ENCODE measurements at regions not wholly inside any gene's neighbourhood (a gene's known extent, or its start where the extent isn't known, plus 50 kb on each side); places are given as distances from the start of the nearest gene placed in this dataset.

DNA sequence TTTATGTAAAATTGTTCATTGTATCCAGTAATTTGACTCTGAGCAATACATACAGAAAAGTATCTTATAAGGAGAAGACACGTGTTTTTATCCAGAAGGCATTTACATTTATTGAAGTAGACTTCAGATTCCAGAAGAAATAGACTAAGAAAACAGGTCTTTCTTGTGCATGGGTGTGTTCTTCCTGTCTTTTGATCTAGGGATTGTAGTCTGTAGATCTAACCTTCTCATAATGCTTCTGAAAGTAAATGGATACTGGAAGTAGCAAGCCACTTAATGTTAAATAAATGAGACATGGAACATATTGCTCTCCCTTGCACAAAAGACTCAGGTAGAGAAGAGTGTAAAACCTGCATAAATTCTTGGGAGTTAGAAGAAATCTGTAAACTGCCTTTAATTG lies 853.2 kb upstream of the B3GALT2 start:
- Histone ChIP-seq H3K27me3 (ENCODE audit: insufficient read depth, poor library complexity, severe bottlenecking) (no peaks in the 10 kb centered on the region), H3K27ac (ENCODE audit: poor library complexity, severe bottlenecking) (no peak overlapping the region), H3K4me3 (ENCODE audit: severe bottlenecking) (no peak overlapping the region), H3K36me3 (ENCODE audit: low read depth) (no peaks in the 10 kb centered on the region), H3K4me1 (ENCODE audit: insufficient read depth, poor library complexity, severe bottlenecking) (peaks cover 3% of the 10 kb centered on the region), H3K9me3 (ENCODE audit: severe bottlenecking) (no peaks in the 10 kb centered on the region)
- TF ChIP-seq CTCF (IDR thresholded peaks at IDR 0.05; ENCODE audit: poor library complexity, severe bottlenecking), result no peak
- no peak for DNase-seq (ENCODE audit: low spot score)
- ATAC-seq (ENCODE audit: low read depth), result no peak

DNA sequence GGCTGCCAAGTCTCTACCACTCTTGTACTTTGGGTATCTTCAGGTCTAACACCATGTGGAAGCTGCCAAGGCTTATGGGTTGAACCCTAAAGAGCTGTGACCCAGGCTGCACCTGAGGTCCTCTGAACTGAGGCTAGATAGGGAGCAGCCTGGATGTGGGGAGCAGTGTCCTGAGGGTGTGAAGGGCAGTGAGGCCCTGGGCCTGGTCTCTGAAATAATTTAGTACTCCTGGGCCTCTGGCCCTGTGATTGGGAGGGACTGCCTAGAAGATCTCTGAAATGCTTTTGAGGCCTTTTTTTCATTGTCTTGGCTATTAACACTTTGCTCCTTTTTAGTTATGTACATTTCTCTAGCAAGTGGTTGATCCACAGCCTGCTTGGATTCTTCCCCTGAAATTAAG lies 847.2 kb upstream of the B3GALT2 start:
- Histone ChIP-seq H3K4me3 (ENCODE audit: severe bottlenecking) (no peak overlapping the region), H3K27ac (ENCODE audit: poor library complexity, severe bottlenecking) (no peak overlapping the region), H3K27me3 (ENCODE audit: insufficient read depth, poor library complexity, severe bottlenecking) (no peaks in the 10 kb centered on the region), H3K9me3 (ENCODE audit: severe bottlenecking) (no peaks in the 10 kb centered on the region), H3K4me1 (ENCODE audit: insufficient read depth, poor library complexity, severe bottlenecking) (no peaks in the 10 kb centered on the region), H3K36me3 (ENCODE audit: low read depth) (no peaks in the 10 kb centered on the region)
- no peak for DNase-seq (ENCODE audit: low spot score)
- TF ChIP-seq CTCF (IDR thresholded peaks at IDR 0.05; ENCODE audit: poor library complexity, severe bottlenecking), result no peak
- no peak for ATAC-seq (ENCODE audit: low read depth)

GRCh38 chr1:194028002-194028401 lies 841.6 kb upstream of the B3GALT2 start:
- TF ChIP-seq CTCF (IDR thresholded peaks at IDR 0.05; ENCODE audit: poor library complexity, severe bottlenecking), result no peak
- no peak for ATAC-seq (ENCODE audit: low read depth)

GRCh38 chr1:194026422-194026821 lies 840.0 kb upstream of the B3GALT2 start:
- 0 out of 2 replicates have a peak, but pooled peaks cover 2% of the 10 kb centered on the region for H3K36me3 ChIP-seq (ENCODE audit: low read depth)
- peaks cover 10% of the 10 kb centered on the region for H3K4me1 ChIP-seq (ENCODE audit: insufficient read depth, poor library complexity, severe bottlenecking)
- DNase-seq (ENCODE audit: low spot score), result no peak
- no peak for TF ChIP-seq CTCF (IDR thresholded peaks at IDR 0.05; ENCODE audit: poor library complexity, severe bottlenecking)
- H3K4me3 ChIP-seq (ENCODE audit: severe bottlenecking), result no peak overlapping the region
- no peak for ATAC-seq (ENCODE audit: low read depth)
- no peak overlapping the region for H3K27ac ChIP-seq (ENCODE audit: poor library complexity, severe bottlenecking)
- no peaks in the 10 kb centered on the region for H3K9me3 ChIP-seq (ENCODE audit: severe bottlenecking)
- H3K27me3 ChIP-seq (ENCODE audit: insufficient read depth, poor library complexity, severe bottlenecking), result no peaks in the 10 kb centered on the region

More at GRCh38 chr1:194028002-194028401, 841.6 kb upstream of the B3GALT2 start:
- H3K4me3 ChIP-seq (ENCODE audit: severe bottlenecking), result no peak overlapping the region
- H3K27me3 ChIP-seq (ENCODE audit: insufficient read depth, poor library complexity, severe bottlenecking), result no peaks in the 10 kb centered on the region
- H3K4me1 ChIP-seq (ENCODE audit: insufficient read depth, poor library complexity, severe bottlenecking), result peaks cover 10% of the 10 kb centered on the region
- no peak for DNase-seq (ENCODE audit: low spot score)
- no peak overlapping the region for H3K27ac ChIP-seq (ENCODE audit: poor library complexity, severe bottlenecking)
- 0 out of 2 replicates have a peak, but pooled peaks cover 2% of the 10 kb centered on the region for H3K36me3 ChIP-seq (ENCODE audit: low read depth)
- H3K9me3 ChIP-seq (ENCODE audit: severe bottlenecking), result no peaks in the 10 kb centered on the region

DNA sequence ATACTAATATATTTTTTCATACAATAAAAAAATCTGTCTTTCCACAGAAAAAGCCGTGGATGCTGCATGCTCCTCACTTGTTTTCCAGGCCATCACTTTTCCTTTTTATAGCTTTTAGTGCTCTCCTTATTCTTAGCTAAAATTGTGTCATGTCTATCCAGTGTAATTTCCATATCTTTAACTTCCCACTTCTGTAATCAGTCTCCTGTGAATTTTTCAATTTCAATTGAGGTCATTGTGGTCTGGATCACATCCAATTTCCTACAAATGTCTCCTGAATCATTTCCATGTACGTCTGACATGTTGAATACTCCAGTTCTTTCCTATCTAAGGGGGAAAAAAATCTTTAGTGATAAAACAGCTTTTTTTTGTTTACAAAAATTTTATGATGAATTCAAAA lies 838.2 kb upstream of the B3GALT2 start:
- peak; percentile 77 for ATAC-seq (ENCODE audit: low read depth)
- Histone ChIP-seq H3K9me3 (ENCODE audit: severe bottlenecking) (no peaks in the 10 kb centered on the region), H3K4me1 (ENCODE audit: insufficient read depth, poor library complexity, severe bottlenecking) (peaks cover 10% of the 10 kb centered on the region), H3K4me3 (ENCODE audit: severe bottlenecking) (no peak overlapping the region), H3K27me3 (ENCODE audit: insufficient read depth, poor library complexity, severe bottlenecking) (no peaks in the 10 kb centered on the region), H3K27ac (ENCODE audit: poor library complexity, severe bottlenecking) (peak overlapping the region; percentile 39), H3K36me3 (ENCODE audit: low read depth) (0 out of 2 replicates have a peak, but pooled peaks cover 2% of the 10 kb centered on the region)
- TF ChIP-seq CTCF (IDR thresholded peaks at IDR 0.05; ENCODE audit: poor library complexity, severe bottlenecking), result no peak
- DNase-seq (ENCODE audit: low spot score), result no peak

Measured in RWPE2 (cell line).